A549 (cell line): ENCODE measurements at regions not wholly inside any gene's neighbourhood (a gene's known extent, or its start where the extent isn't known, plus 50 kb on each side); places are given as distances from the start of the nearest gene placed in this dataset.

Source experiments
- ATAC-seq, 2 experiments: fragments of 200-7000 bp in 1 of 2; fragments of >200 bp in 1 of 2; cut with Nextera tagmentation in 1 of 2; cut with Tn5 transposase in 1 of 2; 3 replicates each; pipeline versions ENCODE4 v1.8.0 to v1.9.1; 2018 to 2020; ENCODE audit warnings: mild to moderate bottlenecking in 1 of 2, moderate library complexity in 1 of 2
- CTCF ChIA-PET: fragments of 300-600 bp; sonication (Branson Sonifier 250); formaldehyde crosslinking; extraction: SDS; loops from one replicate; lab custom pipeline; 2021; ENCODE audit warnings: antibody characterized with exemption, inconsistent platforms; lab: Yijun Ruan, JAX
- POLR2A ChIA-PET: fragments of 350-600 bp; formaldehyde crosslinking; extraction: SDS; loops from one replicate; lab custom pipeline; 2021; ENCODE audit warnings: antibody characterized with exemption, inconsistent platforms; lab: Yijun Ruan, JAX
- DNase-seq, 2 experiments: peaks; one replicate each; pipeline versions ENCODE4 v3.0.0 to v3.0.0-alpha.2; 2011 to 2016; ENCODE audit warnings: low read depth in 1 of 2, low spot score in 1 of 2
- FAIRE-seq: peaks from 2 replicates; lab custom pipeline; 2011; peaks lifted over from hg19 to GRCh38; lab: Jason Lieb, UNC
- H3K27ac ChIP-seq, 2 experiments: fragments of >200 bp; sonication (Bioruptor Twin); formaldehyde crosslinking; 3 replicates each; pipeline ENCODE4 v1.5.1; 2016 to 2017
- H3K4me1 ChIP-seq: fragments of >200 bp; sonication (Bioruptor Twin); formaldehyde crosslinking; 3 replicates; pipeline ENCODE4 v1.6.1; 2016
- H3K4me2 ChIP-seq: fragments of >200 bp; sonication (Bioruptor Twin); formaldehyde crosslinking; 3 replicates; pipeline ENCODE4 v1.6.1; 2016
- H3K4me3 ChIP-seq: fragments of >200 bp; sonication (Bioruptor Twin); formaldehyde crosslinking; 3 replicates; pipeline ENCODE4 v1.5.1; 2016
- H3K9me3 ChIP-seq: fragments of >200 bp; sonication (Bioruptor Twin); formaldehyde crosslinking; 3 replicates; pipeline ENCODE4 v1.6.1; 2016
- BCL3 ChIP-seq: fragments of >200 bp; sonication (Bioruptor Twin); formaldehyde crosslinking; IDR thresholded peaks from 3 replicates; pipeline ENCODE4 v1.6.1; 2016
- CHD2 ChIP-seq: fragments of 150-350 bp; IDR thresholded peaks from 2 replicates; pipeline ENCODE4 v1.6.1; 2014; ENCODE audit warnings: low read length; ENCODE audit not compliant: partially characterized antibody
- CTCF ChIP-seq: fragments of >200 bp; sonication (Bioruptor Twin); formaldehyde crosslinking; IDR thresholded peaks from 3 replicates; pipeline ENCODE4 v1.5.1; 2016
- EHF ChIP-seq: fragments of 250-450 bp; sonication (Bioruptor Pico); IDR thresholded peaks from 2 replicates; pipeline ENCODE4 v1.5.0; 2020; ENCODE audit warnings: mild to moderate bottlenecking
- EHMT2 ChIP-seq: fragments of 200-600 bp; sonication (generic); IDR thresholded peaks from 2 replicates; pipeline ENCODE4 v1.6.1; 2016; ENCODE audit warnings: antibody characterized with exemption, low read depth, mild to moderate bottlenecking, moderate library complexity
- GATA3 ChIP-seq: IDR thresholded peaks from 2 replicates; pipeline ENCODE4 v1.6.1; 2012; ENCODE audit warnings: borderline replicate concordance
- HDAC2 ChIP-seq: fragments of 200-600 bp; sonication (generic); IDR thresholded peaks from 2 replicates; pipeline ENCODE4 v1.6.1; 2016
- HEYL ChIP-seq: fragments of 250-450 bp; sonication (Bioruptor Pico); IDR thresholded peaks from 2 replicates; pipeline ENCODE4 v1.8.0; 2021; ENCODE audit warnings: mild to moderate bottlenecking, moderate library complexity
- HOXB5 ChIP-seq: fragments of 250-450 bp; sonication (Bioruptor Pico); IDR thresholded peaks from 2 replicates; pipeline ENCODE4 v1.5.0; 2020; ENCODE audit warnings: mild to moderate bottlenecking, moderate library complexity
- JUN ChIP-seq, 2 experiments: fragments of >200 bp; sonication (Bioruptor Twin); formaldehyde crosslinking; IDR thresholded peaks; 2 replicates in 1 of 2; 3 replicates in 1 of 2; pipeline ENCODE4 v1.6.1; 2016 to 2017
- KDM1A ChIP-seq: fragments of 200-600 bp; sonication (generic); IDR thresholded peaks from 2 replicates; pipeline ENCODE4 v1.6.1; 2016; ENCODE audit warnings: low read depth, mild to moderate bottlenecking
- MAFK ChIP-seq: fragments of 450-650 bp; IDR thresholded peaks from 2 replicates; pipeline ENCODE4 v1.6.1; 2014; ENCODE audit not compliant: partially characterized antibody
- MAX ChIP-seq: IDR thresholded peaks from 2 replicates; pipeline ENCODE4 v1.6.1; 2012
- MYC ChIP-seq: IDR thresholded peaks from 2 replicates; pipeline ENCODE4 v1.6.1; 2012; ENCODE audit warnings: mild to moderate bottlenecking, inconsistent platforms, low read length, improper control_type of control experiment, borderline replicate concordance
- NFE2L2 ChIP-seq: fragments of 150-350 bp; conservative IDR thresholded peaks from 2 replicates; pipeline ENCODE4 v1.6.1; 2014; ENCODE audit warnings: low read length
- PBX3 ChIP-seq: IDR thresholded peaks from 2 replicates; pipeline ENCODE4 v1.6.1; 2012
- PHF8 ChIP-seq: fragments of 200-600 bp; sonication (generic); IDR thresholded peaks from 2 replicates; pipeline ENCODE4 v1.6.1; 2016; ENCODE audit warnings: low read depth, mild to moderate bottlenecking, antibody characterized with exemption, moderate library complexity, borderline replicate concordance
- RCOR1 ChIP-seq: fragments of 150-350 bp; IDR thresholded peaks from 2 replicates; pipeline ENCODE4 v1.6.1; 2014; ENCODE audit warnings: antibody characterized with exemption, low read length, low read depth
- RFX5 ChIP-seq: fragments of 450-650 bp; IDR thresholded peaks from 2 replicates; pipeline ENCODE4 v1.7.1; 2014; ENCODE audit warnings: antibody characterized with exemption, mild to moderate bottlenecking, moderate library complexity
- RNF2 ChIP-seq: fragments of 200-600 bp; sonication (generic); IDR thresholded peaks from 2 replicates; pipeline ENCODE4 v1.6.1; 2016; ENCODE audit warnings: low read depth, mild to moderate bottlenecking, antibody characterized with exemption, moderate library complexity, borderline replicate concordance
- TFCP2L1 ChIP-seq: fragments of 250-450 bp; sonication (Bioruptor Pico); IDR thresholded peaks from 2 replicates; pipeline ENCODE4 v1.5.0; 2021; ENCODE audit warnings: mild to moderate bottlenecking
- ZC3H11A ChIP-seq: fragments of 450-650 bp; IDR thresholded peaks from 2 replicates; pipeline ENCODE4 v1.6.1; 2014; ENCODE audit warnings: antibody characterized with exemption, mild to moderate bottlenecking
- ZFP36 ChIP-seq: fragments of 450-650 bp; IDR thresholded peaks from 2 replicates; pipeline ENCODE4 v1.6.1; 2014; ENCODE audit warnings: borderline replicate concordance; ENCODE audit not compliant: partially characterized antibody
- ZSCAN20 ChIP-seq: fragments of 250-450 bp; sonication (Bioruptor Pico); IDR thresholded peaks from 2 replicates; pipeline ENCODE4 v1.8.0; 2022; ENCODE audit warnings: mild to moderate bottlenecking, moderate library complexity
- WGBS: methylation state at CpG from one replicate; pipeline ENCODE4 v1.1.6; 2017; ENCODE audit errors: missing lambda C conversion rate; 5-methylcytosine and 5-hydroxymethylcytosine counted together

GRCh38 chr2:77642339-77642738 is 120.2 kb upstream of the LRRTM4 start:
- 0% methylated on average over 1 of the region's 1 CpG for WGBS
- no peak overlapping the region for H3K4me2 ChIP-seq
- FAIRE-seq (no peak), ATAC-seq (no peak), DNase-seq (no peak)
- ChIA-PET POLR2A (no interaction called here), CTCF (no interaction called here)
- TF ChIP-seq HOXB5 (CRISPR knock-in tag), result no peak
- no peak overlapping the region for H3K4me3 ChIP-seq
- H3K4me1 ChIP-seq, result no peaks in the 10 kb centered on the region
- H3K27ac ChIP-seq, result no peak overlapping the region
- peaks cover 26% of the 10 kb centered on the region; the same call in 2 of the 3 replicates for H3K9me3 ChIP-seq

GRCh38 chr2:77649856-77650255 is 127.7 kb upstream of the LRRTM4 start:
- Histone ChIP-seq H3K4me2 (no peak overlapping the region), H3K4me1 (no peaks in the 10 kb centered on the region), H3K4me3 (no peak overlapping the region), H3K9me3 (peaks cover 11% of the 10 kb centered on the region; the same call in 1 of the 3 replicates), H3K27ac (no peak overlapping the region)
- FAIRE-seq (no peak), ATAC-seq (no peak), DNase-seq (no peak)
- 2% methylated on average over 1 of the region's 1 CpG for WGBS
- CTCF ChIA-PET, result no interaction called here
- TF ChIP-seq EHMT2, result no peak
- TF ChIP-seq ZC3H11A, result no peak
- no peak for TF ChIP-seq ZSCAN20 (CRISPR knock-in tag)
- no peak for TF ChIP-seq HDAC2
- no peak for TF ChIP-seq RNF2
- TF ChIP-seq GATA3, result no peak
- POLR2A ChIA-PET, result no interaction called here

GRCh38 chr2:77652499-77652898 is 130.3 kb upstream of the LRRTM4 start:
- no peak for ATAC-seq
- Histone ChIP-seq H3K9me3 (peaks cover 11% of the 10 kb centered on the region; the same call in 2 of the 3 replicates), H3K4me2 (no peak overlapping the region), H3K27ac (no peak overlapping the region), H3K4me1 (no peaks in the 10 kb centered on the region), H3K4me3 (no peak overlapping the region)
- no peak for DNase-seq
- POLR2A ChIA-PET, result no interaction called here
- no peak for FAIRE-seq
- TF ChIP-seq RFX5 (no peak), HDAC2 (no peak), MAX (no peak), KDM1A (no peak), NFE2L2 (no peak), MAFK (no peak), EHF (CRISPR knock-in tag) (no peak), PBX3 (no peak), RCOR1 (no peak), ZFP36 (no peak), CHD2 (no peak), RNF2 (no peak), JUN (IDR thresholded peaks at IDR 0.05) (no peak), ZC3H11A (no peak), MYC (no peak), CTCF (no peak), PHF8 (no peak), HEYL (CRISPR knock-in tag) (no peak), TFCP2L1 (CRISPR knock-in tag) (no peak), BCL3 (no peak)
- WGBS, result 3% methylated on average over 2 of the region's 2 CpGs
- CTCF ChIA-PET, result no interaction called here
